SH-SY5Y (cell line): ENCODE measurements at regions not wholly inside any gene's neighbourhood (a gene's known extent, or its start where the extent isn't known, plus 50 kb on each side); places are given as distances from the start of the nearest gene placed in this dataset.

Experiments used
- GATA2 ChIP-seq: IDR thresholded peaks from 2 replicates; pipeline ENCODE4 v1.6.1; 2011; ENCODE audit warnings: mild to moderate bottlenecking, low read depth, low read length
- GATA3 ChIP-seq: IDR thresholded peaks from 2 replicates; pipeline ENCODE4 v1.6.1; 2011; ENCODE audit warnings: low read depth, mild to moderate bottlenecking, low read length, moderate library complexity

DNA sequence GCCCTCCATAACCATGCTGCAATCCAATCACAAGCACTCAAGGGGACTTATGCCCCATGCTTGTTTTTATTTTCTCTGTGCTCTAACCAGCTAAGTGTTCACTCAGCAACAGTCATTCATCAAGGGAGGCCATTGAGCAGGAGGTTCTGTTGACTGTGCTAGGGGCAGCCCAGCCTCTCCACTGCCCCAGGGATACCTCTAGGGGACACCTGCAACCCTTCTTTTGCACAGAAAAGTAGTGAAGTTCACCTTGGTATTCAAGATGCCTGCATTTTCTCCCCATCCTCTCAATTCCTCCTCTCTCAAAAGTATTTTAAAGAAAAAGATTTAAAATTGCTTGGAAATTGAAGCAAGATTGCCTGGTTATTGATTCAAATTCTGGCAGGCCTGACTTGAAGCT is 124.7 kb upstream of the GNAO1 start:
- no peak for TF ChIP-seq GATA3
- TF ChIP-seq GATA2, result no peak
